Neural cell (in vitro differentiated cells): ENCODE measurements at regions not wholly inside any gene's neighbourhood (a gene's known extent, or its start where the extent isn't known, plus 50 kb on each side); places are given as distances from the start of the nearest gene placed in this dataset.

ENCODE experiments used
- H2AFZ ChIP-seq: fragments of 200-600, 300-800 bp; sonication (generic), shearing (Covaris generic); 2 replicates; pipeline ENCODE4 v1.6.0; 2014; ENCODE audit warnings: low read depth, mild to moderate bottlenecking, antibody characterized with exemption, low read length, moderate library complexity
- H3F3A ChIP-seq: fragments of 200-600 bp; shearing (Covaris generic); 2 replicates; pipeline ENCODE4 v1.6.1; 2016; ENCODE audit warnings: mild to moderate bottlenecking, moderate library complexity, mixed read lengths, antibody characterized with exemption, low read length; ENCODE audit not compliant: insufficient read depth, poor library complexity, severe bottlenecking
- H3K27ac ChIP-seq: fragments of 200-600, 300-800 bp; sonication (generic), shearing (Covaris generic); 2 replicates; pipeline ENCODE4 v1.5.1; 2014; ENCODE audit warnings: mild to moderate bottlenecking, low read length, moderate library complexity
- H3K27me3 ChIP-seq: fragments of 300-800, 200-600 bp; sonication (generic), shearing (Covaris generic); 2 replicates; pipeline ENCODE4 v1.6.0; 2014; ENCODE audit warnings: mild to moderate bottlenecking, low read depth, low read length, moderate library complexity; ENCODE audit not compliant: insufficient read depth
- H3K36me3 ChIP-seq: fragments of 300-800, 200-600 bp; sonication (generic), shearing (Covaris generic); 2 replicates; pipeline ENCODE4 v1.5.1; 2014; ENCODE audit warnings: mild to moderate bottlenecking, antibody characterized with exemption, low read length, moderate library complexity; ENCODE audit not compliant: insufficient read depth
- H3K4me2 ChIP-seq: fragments of 300-800, 200-600 bp; sonication (generic), shearing (Covaris generic); 2 replicates; pipeline ENCODE4 v1.6.0; 2014; ENCODE audit warnings: mild to moderate bottlenecking, low read length
- H3K4me3 ChIP-seq: fragments of 300-800, 200-600 bp; sonication (generic), shearing (Covaris generic); 2 replicates; pipeline ENCODE4 v1.5.1; 2014; ENCODE audit warnings: mild to moderate bottlenecking, low read length, moderate library complexity
- H3K79me2 ChIP-seq: fragments of 200-600 bp; shearing (Covaris generic); replicated peaks from 2 replicates; pipeline ENCODE4 v1.6.0; 2014; ENCODE audit warnings: mild to moderate bottlenecking, low read length, moderate library complexity; ENCODE audit not compliant: insufficient read depth
- H3K9ac ChIP-seq: fragments of 300-800, 200-600 bp; sonication (generic), shearing (Covaris generic); 2 replicates; pipeline ENCODE4 v1.6.1; 2016; ENCODE audit warnings: mild to moderate bottlenecking, low read length, mixed read lengths
- H3K9me2 ChIP-seq: fragments of 200-600 bp; shearing (Covaris generic); 2 replicates; pipeline ENCODE4 v1.6.1; 2016; ENCODE audit warnings: mild to moderate bottlenecking, low read length, mixed read lengths; ENCODE audit not compliant: insufficient read depth
- H3K9me3 ChIP-seq: fragments of 200-600, 300-800 bp; sonication (generic), shearing (Covaris generic); 2 replicates; pipeline ENCODE4 v1.6.1; 2016; ENCODE audit warnings: mild to moderate bottlenecking, mixed run types, low read length, moderate library complexity, mixed read lengths
- H4K20me1 ChIP-seq: fragments of 200-600 bp; shearing (Covaris generic); 2 replicates; pipeline ENCODE4 v1.6.1; 2016; ENCODE audit warnings: mild to moderate bottlenecking, mixed run types; ENCODE audit not compliant: insufficient read depth
- CTCF ChIP-seq: fragments of 450-650 bp; IDR thresholded peaks from 2 replicates; pipeline ENCODE4 v1.5.1; 2014; ENCODE audit warnings: antibody characterized with exemption, mild to moderate bottlenecking, moderate library complexity; ENCODE audit not compliant: poor library complexity, severe bottlenecking
- EP300 ChIP-seq: fragments of 450-650 bp; conservative IDR thresholded peaks from 2 replicates; pipeline ENCODE4 v1.6.1; 2014; ENCODE audit warnings: antibody characterized with exemption, mild to moderate bottlenecking, moderate library complexity; ENCODE audit not compliant: poor library complexity, severe bottlenecking
- EZH2 ChIP-seq: fragments of 200-600, 300-800 bp; shearing (Covaris generic), sonication (generic); IDR thresholded peaks from 2 replicates; pipeline ENCODE4 v1.6.1; 2014; ENCODE audit warnings: antibody characterized with exemption, low read length, borderline replicate concordance, mild to moderate bottlenecking; ENCODE audit not compliant: insufficient read depth, poor library complexity, severe bottlenecking
- MXI1 ChIP-seq: fragments of 450-650 bp; conservative IDR thresholded peaks from 2 replicates; pipeline ENCODE4 v1.6.1; 2014; ENCODE audit warnings: antibody characterized with exemption, mild to moderate bottlenecking; ENCODE audit not compliant: poor library complexity, severe bottlenecking
- POLR2AphosphoS5 ChIP-seq: IDR thresholded peaks from 2 replicates; pipeline ENCODE4 v1.6.1; 2012
- RAD21 ChIP-seq: fragments of 450-650 bp; conservative IDR thresholded peaks from 2 replicates; pipeline ENCODE4 v1.6.1; 2014; ENCODE audit warnings: antibody characterized with exemption, mild to moderate bottlenecking, moderate library complexity
- REST ChIP-seq: IDR thresholded peaks from 2 replicates; pipeline ENCODE4 v1.6.1; 2012; ENCODE audit warnings: borderline replicate concordance
- SMC3 ChIP-seq: fragments of 450-650 bp; conservative IDR thresholded peaks from 2 replicates; pipeline ENCODE4 v1.6.1; 2014; ENCODE audit warnings: antibody characterized with exemption, mild to moderate bottlenecking, moderate library complexity; ENCODE audit not compliant: poor library complexity
- TAF1 ChIP-seq: IDR thresholded peaks from 2 replicates; pipeline ENCODE4 v1.6.1; 2012; ENCODE audit warnings: low read depth

DNA sequence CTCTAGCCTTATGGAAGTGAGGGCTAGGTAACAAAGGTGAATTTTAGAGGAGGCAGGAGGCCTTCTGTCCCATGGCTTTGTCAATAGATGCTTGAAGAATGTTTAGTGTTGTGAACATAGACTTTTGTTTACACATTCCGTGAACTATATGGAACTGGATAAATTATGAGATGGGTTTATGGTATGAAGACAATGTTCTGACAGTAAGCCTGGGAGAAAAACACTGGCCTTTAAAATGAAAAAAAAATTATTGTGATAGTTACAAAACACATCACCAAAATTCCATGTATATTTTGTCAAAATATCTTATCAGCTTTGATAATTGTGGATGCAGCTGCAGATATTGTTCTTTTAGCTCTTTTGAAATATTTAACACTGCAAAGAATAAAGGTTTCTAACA is 251.5 kb upstream of the DCN start:
- Histone ChIP-seq H3K79me2 (no peaks in the 10 kb centered on the region), H3K9me2 (no peaks in the 10 kb centered on the region), H3K27me3 (no peaks in the 10 kb centered on the region), H3K4me3 (no peak overlapping the region), H4K20me1 (no peaks in the 10 kb centered on the region), H3K9ac (no peak overlapping the region), H3F3A (no peaks in the 10 kb centered on the region), H3K4me2 (no peak overlapping the region), H3K36me3 (no peaks in the 10 kb centered on the region), H2AFZ (no peak overlapping the region), H3K27ac (no peak overlapping the region), H3K9me3 (no peaks in the 10 kb centered on the region)
- TF ChIP-seq REST = no peak
- no peak for TF ChIP-seq SMC3
- no peak for TF ChIP-seq CTCF
- no peak for TF ChIP-seq RAD21
- no peak for TF ChIP-seq MXI1
- TF ChIP-seq EZH2 = no peak
- TF ChIP-seq TAF1 = no peak
- TF ChIP-seq EP300 = no peak
- no peak for TF ChIP-seq POLR2AphosphoS5

DNA sequence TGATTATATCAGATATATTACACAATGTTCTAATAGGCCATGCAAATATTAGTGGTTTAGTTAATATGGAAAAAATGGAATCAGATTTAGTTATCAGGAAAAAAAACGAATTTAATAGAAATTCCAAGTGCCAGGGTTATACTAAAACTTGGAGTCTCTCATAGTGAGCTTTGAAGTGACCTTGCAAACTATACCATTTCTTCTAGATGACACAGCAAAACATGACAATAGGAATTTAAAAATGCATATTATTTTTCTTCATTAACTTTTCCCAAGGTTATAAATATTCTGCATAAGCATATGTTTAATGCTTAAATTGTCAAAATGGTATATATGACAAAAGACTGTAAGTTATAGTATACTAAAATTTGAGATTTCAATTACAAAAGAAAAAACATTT is 250.1 kb upstream of the DCN start:
- no peak overlapping the region for H3K4me2 ChIP-seq
- no peaks in the 10 kb centered on the region for H3K9me3 ChIP-seq
- TF ChIP-seq CTCF (no peak), RAD21 (no peak), POLR2AphosphoS5 (no peak), EZH2 (no peak), MXI1 (no peak), TAF1 (no peak), REST (no peak), SMC3 (no peak), EP300 (no peak)
- H3F3A ChIP-seq = no peaks in the 10 kb centered on the region
- H3K27me3 ChIP-seq = no peaks in the 10 kb centered on the region
- no peaks in the 10 kb centered on the region for H4K20me1 ChIP-seq
- no peak overlapping the region for H3K4me3 ChIP-seq
- no peaks in the 10 kb centered on the region for H3K36me3 ChIP-seq
- no peak overlapping the region for H3K27ac ChIP-seq
- no peak overlapping the region for H3K9ac ChIP-seq
- H3K79me2 ChIP-seq = no peaks in the 10 kb centered on the region
- no peaks in the 10 kb centered on the region for H3K9me2 ChIP-seq
- H2AFZ ChIP-seq = no peak overlapping the region
